OCI-LY7 (cell line): ENCODE measurements at regions not wholly inside any gene's neighbourhood (a gene's known extent, or its start where the extent isn't known, plus 50 kb on each side); places are given as distances from the start of the nearest gene placed in this dataset.

ENCODE experiments used
- BruUV-seq: library from RNA; stranded (reverse); fragments of 400-500 nt; replicated peaks from 2 replicates; lab custom pipeline; 2021; lab: Mats Ljungman, UMichigan
- CTCF ChIA-PET: fragments of 300-600 bp; sonication (Branson Sonifier 250); formaldehyde crosslinking; loops from one replicate; lab custom pipeline; 2022; ENCODE audit warnings: antibody characterized with exemption; ENCODE audit not compliant: unreplicated experiment; lab: Charles Lee
- POLR2A ChIA-PET: fragments of 300-600 bp; sonication (Branson Sonifier 250); formaldehyde crosslinking; loops from one replicate; lab custom pipeline; 2022; ENCODE audit warnings: antibody characterized with exemption; lab: Charles Lee
- DNase-seq: peaks from one replicate; pipeline ENCODE4 v3.0.0-alpha.2; 2015; ENCODE audit warnings: low spot score
- H2AFZ ChIP-seq: fragments of 200-600 bp; sonication (generic), shearing (Covaris generic); 2 replicates; pipeline ENCODE4 v1.6.1; 2014; ENCODE audit warnings: mild to moderate bottlenecking, antibody characterized with exemption, low read length, moderate library complexity
- H3K27ac ChIP-seq: fragments of 200-600 bp; sonication (generic); 2 replicates; pipeline ENCODE4 v1.5.1; 2014; ENCODE audit warnings: mixed run types, low read depth, mild to moderate bottlenecking, moderate library complexity, low read length, inconsistent platforms; ENCODE audit not compliant: poor library complexity, severe bottlenecking
- H3K36me3 ChIP-seq: fragments of 200-600 bp; sonication (generic); 2 replicates; pipeline ENCODE4 v1.6.1; 2014; ENCODE audit warnings: mild to moderate bottlenecking, antibody characterized with exemption, low read length, moderate library complexity, mixed read lengths; ENCODE audit not compliant: insufficient read depth
- H3K4me1 ChIP-seq: fragments of 200-600 bp; sonication (generic); 2 replicates; pipeline ENCODE4 v1.5.1; 2014; ENCODE audit warnings: mild to moderate bottlenecking, low read length; ENCODE audit not compliant: insufficient read depth, poor library complexity, severe bottlenecking
- H3K4me2 ChIP-seq: fragments of 200-600 bp; sonication (generic); 2 replicates; pipeline ENCODE4 v1.6.1; 2014; ENCODE audit warnings: mild to moderate bottlenecking, low read length
- H3K4me3 ChIP-seq: fragments of 200-600 bp; sonication (generic); 2 replicates; pipeline ENCODE4 v1.5.1; 2014; ENCODE audit warnings: mild to moderate bottlenecking, low read depth, low read length; ENCODE audit not compliant: poor library complexity, severe bottlenecking
- H3K79me2 ChIP-seq: fragments of 200-600 bp; sonication (generic); 2 replicates; pipeline ENCODE4 v1.6.1; 2016; ENCODE audit warnings: low read depth, mild to moderate bottlenecking, low read length, moderate library complexity, mixed read lengths; ENCODE audit not compliant: insufficient read depth
- H3K9me2 ChIP-seq: fragments of 200-600 bp; sonication (generic); 2 replicates; pipeline ENCODE4 v1.6.1; 2016; ENCODE audit warnings: mild to moderate bottlenecking, low read length, mixed read lengths; ENCODE audit not compliant: insufficient read depth
- H3K9me3 ChIP-seq: fragments of 200-600 bp; sonication (generic); 2 replicates; pipeline ENCODE4 v1.6.1; 2014; ENCODE audit warnings: mild to moderate bottlenecking, mixed run types, low read length, mixed read lengths
- H4K20me1 ChIP-seq: fragments of 200-600 bp; sonication (generic); 2 replicates; pipeline ENCODE4 v1.6.1; 2014; ENCODE audit warnings: mild to moderate bottlenecking, antibody characterized with exemption, low read length, moderate library complexity, mixed read lengths; ENCODE audit not compliant: insufficient read depth
- CTCF ChIP-seq: fragments of 200-600 bp; sonication (generic); conservative IDR thresholded peaks from 2 replicates; pipeline ENCODE4 v1.5.1; 2014; ENCODE audit warnings: mild to moderate bottlenecking, antibody characterized with exemption, low read length, moderate library complexity, mixed read lengths
- EZH2phosphoT487 ChIP-seq: fragments of 200-600 bp; sonication (generic); IDR thresholded peaks from 2 replicates; pipeline ENCODE4 v1.6.1; 2018; ENCODE audit warnings: low read depth, borderline replicate concordance, mild to moderate bottlenecking, mixed run types, antibody characterized with exemption, low read length, moderate library complexity, mixed read lengths
- intact Hi-C: fragments of 100-400 bp; cut with micrococcal nuclease; formaldehyde crosslinking; loops from one replicate; pipeline ENCODE4 v1.10.0; 2022; ENCODE audit not compliant: unreplicated experiment

- TF ChIP-seq EZH2phosphoT487 (no peak), CTCF (peak; percentile 73)
- intact Hi-C loops = no loop called here
- Histone ChIP-seq H3K9me3 (no peaks in the 10 kb centered on the region), H4K20me1 (no peaks in the 10 kb centered on the region), H3K4me2 (no peak overlapping the region), H3K4me3 (no peak overlapping the region), H3K36me3 (no peaks in the 10 kb centered on the region), H3K27ac (no peak overlapping the region), H3K79me2 (no peaks in the 10 kb centered on the region), H3K9me2 (no peaks in the 10 kb centered on the region), H2AFZ (no peak overlapping the region), H3K4me1 (no peaks in the 10 kb centered on the region)
- BruUV-seq = no TSS peak
- ChIA-PET POLR2A (no interaction called here), CTCF (no interaction called here)
- DNase-seq = peak; percentile 56
Observed at GRCh38 chr11:116605543-116606459, 167.0 kb downstream of the BUD13 start.

GRCh38 chr11:116603728-116604323 is 169.0 kb downstream of the BUD13 start:
- H3K36me3 ChIP-seq = no peaks in the 10 kb centered on the region
- POLR2A ChIA-PET = no interaction called here
- intact Hi-C loops = no loop called here
- H3K4me1 ChIP-seq = no peaks in the 10 kb centered on the region
- no peak overlapping the region for H3K4me3 ChIP-seq
- no peaks in the 10 kb centered on the region for H4K20me1 ChIP-seq
- H3K4me2 ChIP-seq = no peak overlapping the region
- no peak overlapping the region for H2AFZ ChIP-seq
- CTCF ChIA-PET = no interaction called here
- no TSS peak for BruUV-seq
- no peaks in the 10 kb centered on the region for H3K9me2 ChIP-seq
- TF ChIP-seq CTCF (no peak), EZH2phosphoT487 (no peak)
- DNase-seq = no peak
- no peaks in the 10 kb centered on the region for H3K79me2 ChIP-seq
- H3K9me3 ChIP-seq = no peaks in the 10 kb centered on the region
- no peak overlapping the region for H3K27ac ChIP-seq

GRCh38 chr11:116602637-116602942 is 170.2 kb downstream of the BUD13 start:
- H4K20me1 ChIP-seq = no peaks in the 10 kb centered on the region
- H3K79me2 ChIP-seq = no peaks in the 10 kb centered on the region
- no peaks in the 10 kb centered on the region for H3K36me3 ChIP-seq
- H3K9me2 ChIP-seq = no peaks in the 10 kb centered on the region
- ChIA-PET CTCF (no interaction called here), POLR2A (no interaction called here)
- no TSS peak for BruUV-seq
- TF ChIP-seq CTCF (no peak), EZH2phosphoT487 (no peak)
- H2AFZ ChIP-seq = no peak overlapping the region
- no peak overlapping the region for H3K27ac ChIP-seq
- H3K4me2 ChIP-seq = no peak overlapping the region
- H3K4me1 ChIP-seq = no peaks in the 10 kb centered on the region
- no peak overlapping the region for H3K4me3 ChIP-seq
- intact Hi-C loops = no loop called here
- H3K9me3 ChIP-seq = no peaks in the 10 kb centered on the region
- DNase-seq = no peak
